Right forelimb (tissue), 1 donor: ENCODE measurements at regions not wholly inside any gene's neighbourhood (a gene's known extent, or its start where the extent isn't known, plus 50 kb on each side); places are given as distances from the start of the nearest gene placed in this dataset.
"Not testable (repeated sequence)": the region's sequence is repeated elsewhere in the genome, so short reads cannot be mapped to it uniquely, and the experiment has no call there.

Experiments
- DNase-seq: peaks from one replicate; pipeline ENCODE4 v3.0.0-alpha.2; 2018

- no peak for DNase-seq
Measured at GRCh38 chr5:113723021-113723420, 209.5 kb downstream of the YTHDC2 start.

- no peak for DNase-seq
Measured at GRCh38 chr5:113735751-113736150, 222.3 kb downstream of the YTHDC2 start.

- no peak for DNase-seq
Measured at GRCh38 chr5:113742176-113742575, 228.7 kb downstream of the YTHDC2 start.

GRCh38 chr5:113742639-113743038 lies 229.1 kb downstream of the YTHDC2 start:
- no peak for DNase-seq

- DNase-seq, result no peak
Measured at GRCh38 chr5:113748403-113748802, 234.9 kb downstream of the YTHDC2 start.

GRCh38 chr5:113749334-113749733 lies 235.8 kb downstream of the YTHDC2 start:
- no peak for DNase-seq

- DNase-seq, result not testable (repeated sequence)
Measured at GRCh38 chr5:113753182-113753581, 239.7 kb downstream of the YTHDC2 start.

- no peak for DNase-seq
Measured at GRCh38 chr5:113755516-113755915, 242.0 kb downstream of the YTHDC2 start.

- no peak for DNase-seq
Measured at GRCh38 chr5:113757508-113757907, 244.0 kb downstream of the YTHDC2 start.

GRCh38 chr5:113759505-113759904 lies 246.0 kb downstream of the YTHDC2 start:
- no peak for DNase-seq

- no peak for DNase-seq
Measured at GRCh38 chr5:113760486-113760885, 247.0 kb downstream of the YTHDC2 start.

- no peak for DNase-seq
Measured at GRCh38 chr5:113761594-113761993, 248.1 kb downstream of the YTHDC2 start.

- no peak for DNase-seq
Measured at GRCh38 chr5:113764382-113764781, 250.9 kb downstream of the YTHDC2 start.

- not testable (repeated sequence) for DNase-seq
Measured at GRCh38 chr5:113766827-113767226, 253.3 kb downstream of the YTHDC2 start.

- no peak for DNase-seq
Measured at GRCh38 chr5:113770648-113771047, 257.2 kb downstream of the YTHDC2 start.

GRCh38 chr5:113771483-113771882 lies 258.0 kb downstream of the YTHDC2 start:
- DNase-seq, result no peak

- DNase-seq, result no peak
Measured at GRCh38 chr5:113776168-113776567, 262.7 kb downstream of the YTHDC2 start.

- no peak for DNase-seq
Measured at GRCh38 chr5:113776832-113777525, 263.5 kb downstream of the YTHDC2 start.

GRCh38 chr5:113778147-113778546 lies 264.7 kb downstream of the YTHDC2 start:
- DNase-seq, result no peak

GRCh38 chr5:113788141-113788655 lies 274.7 kb downstream of the YTHDC2 start:
- no peak for DNase-seq

- no peak for DNase-seq
Measured at GRCh38 chr5:113789769-113790168, 276.3 kb downstream of the YTHDC2 start.

- no peak for DNase-seq
Measured at GRCh38 chr5:113792806-113793205, 279.3 kb downstream of the YTHDC2 start.

- no peak for DNase-seq
Measured at GRCh38 chr5:113794981-113795380, 281.5 kb downstream of the YTHDC2 start.

- DNase-seq, result no peak
Measured at GRCh38 chr5:113800686-113801085, 287.2 kb downstream of the YTHDC2 start.

- DNase-seq, result no peak
Measured at GRCh38 chr5:113804264-113804663, 290.8 kb downstream of the YTHDC2 start.
